Suppressor macrophage treated with lipopolysaccharide for 4 hours (primary cell): ENCODE measurements at regions not wholly inside any gene's neighbourhood (a gene's known extent, or its start where the extent isn't known, plus 50 kb on each side); places are given as distances from the start of the nearest gene placed in this dataset.
A peak's percentile ranks its signal among the peaks of the same experiment; 100 is the strongest.

Experiments
- DNase-seq: peaks from one replicate; pipeline ENCODE4 v3.0.0-alpha.2; 2020

DNA sequence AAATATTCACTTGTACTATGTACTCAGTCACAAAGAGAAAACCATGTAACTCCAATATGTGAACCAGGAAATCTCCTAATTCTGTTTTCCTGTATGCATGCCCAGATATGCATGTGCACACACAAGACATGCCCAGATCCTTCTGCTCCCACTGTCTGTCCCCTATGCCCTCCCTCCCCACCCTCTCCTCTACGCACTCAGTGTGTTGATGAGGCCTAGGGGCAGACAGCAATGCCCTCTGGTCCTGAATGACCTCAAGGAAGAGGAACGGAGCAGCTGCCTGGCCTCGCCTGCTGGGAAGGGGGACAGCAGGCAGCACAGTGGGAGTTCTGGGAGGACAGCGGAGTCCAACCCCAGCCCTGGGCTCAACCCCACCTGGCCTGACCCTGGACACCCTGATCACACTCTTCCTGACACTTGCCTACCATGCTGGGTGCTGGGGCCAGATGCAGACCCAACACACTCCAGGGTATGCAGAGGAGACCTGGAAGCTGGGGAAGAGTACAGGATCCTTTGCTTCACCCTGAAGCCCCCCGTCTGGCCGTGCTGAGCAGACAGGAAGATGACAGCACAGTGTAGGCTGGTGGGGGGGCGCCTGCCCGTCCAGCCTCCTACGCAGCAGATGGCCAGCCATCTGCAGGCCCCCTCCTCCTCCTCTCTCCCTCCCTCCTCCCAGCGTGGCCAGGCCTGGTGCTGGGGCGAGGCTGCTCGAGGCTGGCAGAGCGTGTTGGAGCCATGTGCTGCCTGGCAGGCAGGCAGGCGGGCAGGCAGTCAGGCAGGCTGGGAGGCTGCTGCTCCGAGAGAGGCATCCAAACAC lies 106.6 kb upstream of the NCOR2 start:
- no peak for DNase-seq

DNA sequence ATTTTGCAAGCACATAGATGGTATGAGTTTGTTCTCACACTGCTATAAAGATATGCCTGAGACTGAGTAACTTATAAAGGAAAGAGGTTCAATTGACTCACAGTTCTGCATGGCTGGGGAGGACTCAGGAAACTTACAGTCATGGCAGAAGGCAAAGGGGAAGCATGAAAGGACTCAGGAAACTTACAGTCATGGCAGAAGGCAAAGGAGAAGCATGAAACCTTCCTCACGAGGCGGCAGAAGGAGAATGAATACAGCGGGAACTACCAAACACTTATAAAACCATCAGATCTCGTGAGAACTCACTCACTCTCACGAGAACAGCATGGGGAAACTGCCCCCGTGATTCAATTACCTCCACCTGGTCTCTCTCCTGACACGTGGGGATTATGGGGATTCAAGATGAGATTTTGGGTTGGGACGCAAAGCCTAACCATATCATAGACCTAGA lies 101.9 kb upstream of the NCOR2 start:
- peak; percentile 88 for DNase-seq

DNA sequence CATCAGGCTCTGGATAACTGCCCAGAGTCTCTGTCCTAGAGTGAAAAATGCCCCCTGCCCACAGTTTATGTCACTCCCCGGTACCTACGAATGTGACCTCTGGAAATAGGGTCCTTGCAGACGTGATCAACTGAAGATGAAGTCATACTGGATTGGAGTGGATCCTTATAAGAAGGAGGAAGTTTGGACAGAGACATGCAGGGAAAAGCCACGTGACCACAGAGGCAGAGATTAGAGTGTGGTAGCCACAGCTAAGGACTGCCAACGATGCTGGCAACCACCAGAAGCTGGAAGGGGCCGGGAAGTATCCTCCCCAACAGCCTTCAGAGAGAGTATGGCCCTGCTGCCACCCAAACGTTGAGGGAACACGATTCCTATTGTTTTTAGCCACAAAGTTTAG lies 101.2 kb upstream of the NCOR2 start:
- peak; percentile 55 for DNase-seq

- DNase-seq, result no peak
Observed at GRCh38 chr12:124667506-124668326, 100.3 kb upstream of the NCOR2 start.

- no peak for DNase-seq
Observed at GRCh38 chr12:124666722-124667259, 99.4 kb upstream of the NCOR2 start.

DNA sequence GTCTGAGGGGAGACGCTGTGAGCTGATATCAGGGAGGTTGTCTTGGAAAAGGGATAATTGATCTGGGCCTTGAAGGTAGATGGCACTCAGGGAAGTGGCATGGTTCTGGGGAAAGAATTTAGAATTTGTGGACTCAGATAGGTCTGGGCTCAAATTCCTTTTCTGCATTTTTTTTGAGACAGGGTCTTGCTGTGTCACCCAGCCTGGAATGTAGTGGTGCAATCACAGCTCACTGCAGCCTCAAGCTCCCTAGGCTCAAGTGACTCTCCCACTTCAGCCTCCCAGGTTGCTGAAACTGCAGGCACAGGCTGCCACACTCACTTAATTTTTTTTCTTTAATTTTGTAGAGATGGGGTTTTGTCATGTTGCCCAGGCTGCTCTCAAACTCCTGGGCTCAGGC lies 98.1 kb upstream of the NCOR2 start:
- DNase-seq, result no peak

DNA sequence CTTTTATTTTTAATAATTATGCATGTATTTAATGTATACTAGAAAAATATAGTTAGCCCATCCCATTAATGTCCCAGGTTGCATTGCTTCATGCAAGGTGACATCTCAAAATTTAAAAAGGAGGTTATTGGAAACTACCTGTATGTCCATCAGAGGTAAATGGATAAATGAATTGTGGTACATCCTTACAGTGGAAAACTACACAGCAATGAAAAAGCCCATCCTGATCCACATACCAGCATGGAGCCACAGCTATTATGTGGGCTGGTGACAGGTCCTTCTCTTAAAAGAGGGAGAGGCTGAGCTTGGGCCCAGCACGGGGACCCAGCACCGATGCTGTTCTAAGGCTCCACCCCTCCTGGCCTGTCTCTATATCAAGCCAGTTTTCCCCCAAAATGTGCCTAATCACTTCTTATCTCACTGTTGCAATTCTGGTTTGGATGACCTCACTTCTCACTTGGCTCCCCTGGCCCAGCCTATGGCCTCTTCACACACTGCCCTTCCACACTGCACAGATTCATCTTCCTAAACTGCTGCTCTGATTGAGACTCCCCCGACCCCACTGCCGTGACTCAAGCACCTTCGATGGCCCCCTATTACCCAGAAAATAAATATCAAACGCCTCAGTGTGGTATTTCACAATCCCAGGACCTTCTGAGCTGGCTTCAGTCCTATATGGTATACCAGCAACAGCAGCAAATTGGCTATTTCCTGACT lies 97.1 kb upstream of the NCOR2 start:
- DNase-seq, result peak; percentile 46

GRCh38 chr12:124663771-124664366 lies 96.5 kb upstream of the NCOR2 start:
- DNase-seq, result no peak

DNA sequence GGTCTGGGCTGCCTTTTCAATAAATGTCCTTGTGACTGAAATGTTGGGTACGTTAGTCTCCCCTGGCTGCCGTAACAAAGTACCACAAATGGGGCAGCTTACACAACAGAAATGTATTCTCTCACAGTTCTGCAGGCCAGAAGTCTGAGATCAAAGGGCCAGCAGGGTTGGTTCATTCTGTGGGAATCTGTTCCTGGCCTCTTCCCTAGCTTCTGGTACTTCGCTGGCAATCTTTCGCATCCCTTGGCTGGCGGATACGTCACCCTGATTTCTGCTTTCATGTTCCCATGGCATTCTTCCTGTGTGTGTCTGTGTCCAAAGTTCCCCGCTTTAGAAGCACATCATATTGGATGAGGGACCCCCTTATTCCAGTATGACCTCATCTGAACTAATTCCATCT lies 95.8 kb upstream of the NCOR2 start:
- no peak for DNase-seq

DNA sequence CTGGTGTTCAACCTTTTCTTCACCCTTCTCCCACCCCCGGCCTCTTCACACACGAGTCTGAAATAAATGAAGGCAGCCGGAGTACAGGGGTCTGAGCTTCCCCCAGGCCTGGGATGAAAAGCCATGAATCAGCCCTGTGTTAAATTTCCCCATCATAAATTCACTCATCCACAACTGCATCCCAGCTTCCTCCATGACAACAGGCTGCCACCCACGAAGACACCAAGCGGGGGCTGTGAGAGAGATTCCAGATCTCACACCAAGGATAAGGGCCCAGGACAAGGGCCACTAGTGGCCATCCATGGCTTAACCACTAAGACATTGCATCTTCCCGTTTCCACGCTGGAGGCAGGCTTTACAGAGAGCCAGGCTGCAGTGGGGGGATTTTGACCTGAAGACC lies 93.9 kb upstream of the NCOR2 start:
- peak; percentile 22 for DNase-seq

- DNase-seq, result no peak
Observed at GRCh38 chr12:124660851-124661250, 93.4 kb upstream of the NCOR2 start.

- DNase-seq, result no peak
Observed at GRCh38 chr12:124658806-124659402, 91.5 kb upstream of the NCOR2 start.

DNA sequence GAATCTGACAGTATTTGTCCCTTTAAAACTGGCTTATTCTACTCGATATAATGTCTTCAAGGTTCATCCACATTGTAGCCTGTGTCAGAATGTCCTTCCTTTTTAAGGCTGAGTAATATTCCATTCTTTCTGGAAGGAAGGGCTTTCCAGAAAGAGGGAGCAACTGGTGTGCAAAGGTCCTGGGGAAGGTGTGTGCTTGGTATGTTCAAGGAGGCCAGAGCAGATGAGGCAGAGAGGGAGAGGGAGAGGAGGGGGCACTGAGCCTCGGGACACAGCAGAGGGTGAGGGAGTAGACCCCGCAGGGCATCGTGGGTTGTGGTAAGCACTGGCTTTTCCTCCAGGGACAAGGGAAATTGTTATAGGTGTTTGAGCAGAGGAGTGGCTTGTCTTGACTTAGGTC lies 90.9 kb upstream of the NCOR2 start:
- DNase-seq, result no peak

- DNase-seq, result no peak
Observed at GRCh38 chr12:124656947-124657434, 89.6 kb upstream of the NCOR2 start.

DNA sequence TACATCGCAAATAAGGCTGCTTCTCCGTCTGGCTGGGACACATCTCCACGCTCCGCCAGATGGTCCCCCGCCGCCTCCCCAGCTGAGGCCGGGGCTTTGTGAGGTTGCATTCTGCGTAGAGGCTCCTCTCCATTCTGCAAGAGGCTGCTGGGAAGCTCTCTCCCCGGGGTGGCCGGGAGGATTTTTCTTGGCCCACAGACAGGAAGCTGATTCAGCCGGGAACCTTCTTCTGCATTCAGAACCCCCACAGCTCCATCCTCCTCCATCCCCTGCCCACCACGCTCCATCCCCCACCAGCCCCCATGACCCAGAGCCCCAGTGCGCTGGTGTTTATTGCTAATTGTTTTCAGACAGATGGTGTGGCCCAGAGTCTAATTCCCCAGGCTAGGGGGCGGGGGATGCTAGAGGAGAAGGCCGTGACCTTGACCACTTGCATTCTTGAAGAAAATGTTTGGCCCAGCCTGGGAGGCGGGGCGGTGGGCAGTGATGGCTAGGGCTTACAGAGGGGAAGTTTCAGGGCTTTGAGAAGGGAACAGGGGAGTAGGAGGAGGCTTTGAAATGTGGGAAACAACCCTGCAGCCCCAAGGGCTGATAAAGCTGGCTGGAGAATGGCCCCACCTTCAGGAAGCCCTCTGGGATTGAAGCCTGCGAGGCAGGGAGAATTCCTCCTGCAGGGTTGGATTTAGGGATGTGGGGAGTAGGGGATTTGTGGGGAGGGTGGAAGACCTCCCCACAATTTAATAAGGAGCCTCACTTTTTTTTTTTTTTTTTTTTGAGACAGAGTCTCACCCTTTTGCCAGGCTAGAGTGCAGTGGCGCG lies 88.5 kb upstream of the NCOR2 start:
- peak; percentile 94 for DNase-seq

DNA sequence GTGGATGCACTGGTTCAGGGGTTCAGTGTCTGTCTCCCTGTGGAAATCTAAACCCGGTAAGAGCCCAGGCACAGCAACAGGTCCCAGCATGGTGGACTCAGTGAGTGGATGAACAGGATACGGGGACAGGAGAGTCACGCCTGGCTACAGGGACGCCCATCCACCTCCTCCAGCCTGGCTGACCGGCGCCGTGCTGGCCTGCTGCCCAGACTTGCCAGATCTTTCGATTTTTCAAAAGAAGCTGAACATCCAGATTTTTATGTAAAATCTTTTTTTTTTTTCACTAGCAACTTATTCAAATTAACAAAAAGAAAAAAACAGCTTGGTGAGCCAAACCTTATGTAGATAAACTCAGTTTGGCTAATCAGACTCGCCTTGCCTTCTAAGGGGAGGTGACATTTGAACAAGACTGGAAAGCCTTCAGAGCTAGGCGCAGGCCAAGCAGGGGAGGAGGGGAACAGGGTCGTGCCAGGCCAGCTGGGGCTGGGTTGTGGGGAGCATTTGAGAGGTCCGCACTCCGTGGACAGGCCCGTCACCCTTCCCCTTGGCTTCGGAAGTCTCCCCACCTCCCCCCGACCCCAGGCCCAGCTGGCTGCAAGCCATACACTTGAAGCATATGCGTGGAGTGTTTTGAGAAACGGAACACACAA lies 87.8 kb upstream of the NCOR2 start:
- DNase-seq, result peak; percentile 44

DNA sequence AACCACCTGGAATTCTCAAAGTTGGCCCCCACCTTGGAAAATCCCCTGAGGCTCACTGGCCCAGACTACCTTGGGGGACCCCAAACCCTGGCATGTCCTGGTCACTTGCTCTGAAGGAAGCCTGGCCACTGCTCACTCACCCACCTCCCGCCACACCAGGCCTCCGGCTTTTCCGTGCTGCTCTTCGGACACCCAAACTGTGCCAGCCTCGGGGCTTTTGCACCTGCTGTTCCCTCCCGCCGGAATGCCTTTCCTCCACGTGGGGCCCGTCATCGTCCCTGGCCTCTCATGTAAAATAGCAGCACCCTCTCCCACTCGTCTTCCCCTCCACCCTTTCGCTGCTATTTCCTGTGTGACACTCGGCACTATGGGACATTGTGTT lies 87.2 kb upstream of the NCOR2 start:
- no peak for DNase-seq

DNA sequence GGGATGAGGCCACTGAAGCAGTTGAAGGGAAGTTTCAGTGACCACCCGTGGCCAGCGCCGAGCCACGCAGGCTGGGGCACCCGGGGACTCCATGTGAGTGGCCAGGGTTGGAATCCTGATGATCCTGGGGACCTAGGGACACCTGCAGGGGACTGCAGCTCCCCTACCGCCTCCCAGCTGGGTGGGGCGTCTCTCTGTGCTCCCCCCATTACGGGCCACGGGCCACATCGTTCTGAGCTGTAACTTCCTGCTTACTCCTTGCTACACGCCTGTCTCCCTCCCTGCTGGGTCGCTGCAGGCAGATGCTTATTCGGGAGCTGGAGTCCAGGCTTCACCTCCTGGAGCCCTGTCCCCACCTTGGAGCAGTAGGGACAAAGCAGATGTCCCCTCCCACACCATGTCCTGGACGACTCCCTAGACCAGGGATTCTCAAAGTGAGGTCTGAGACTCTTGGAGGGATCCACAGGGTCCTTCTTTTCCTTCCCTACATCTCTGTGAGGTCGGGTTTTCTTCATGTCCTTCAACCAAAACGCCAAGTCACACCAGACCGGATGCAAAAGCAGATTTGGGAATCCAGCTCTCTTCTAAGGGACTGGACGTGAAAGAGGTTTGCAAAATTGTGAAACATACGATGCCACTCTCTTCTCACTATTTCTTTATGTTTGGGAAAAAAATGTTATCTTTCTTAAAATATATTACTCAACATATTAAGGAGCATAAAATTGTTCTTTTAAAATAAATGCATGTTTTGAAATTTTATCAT lies 85.9 kb upstream of the NCOR2 start:
- peak; percentile 29 for DNase-seq

DNA sequence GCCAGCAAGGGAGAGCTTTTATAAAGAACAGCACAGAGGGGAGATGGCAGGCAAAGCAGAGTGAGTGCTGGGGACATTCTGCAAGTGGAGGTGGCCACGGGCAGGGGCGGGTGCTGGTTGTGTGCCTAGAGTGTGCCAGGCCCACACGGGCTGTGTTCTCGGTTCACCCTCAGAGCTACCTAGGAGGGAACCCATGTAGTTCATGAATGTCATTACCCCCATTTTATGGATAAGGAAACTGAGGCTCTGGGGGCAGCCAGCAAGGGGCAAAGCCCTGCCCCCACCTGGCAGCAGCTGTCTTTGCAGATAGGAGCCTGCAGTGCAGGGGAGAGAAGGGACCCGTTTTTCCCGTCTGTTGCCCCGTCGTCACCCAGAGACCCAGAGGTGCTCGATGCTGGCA lies 85.2 kb upstream of the NCOR2 start:
- no peak for DNase-seq
